ENCODE measurements at regions not wholly inside any gene's neighbourhood (a gene's known extent, or its start where the extent isn't known, plus 50 kb on each side); places are given as distances from the start of the nearest gene placed in this dataset.
"Not testable (repeated sequence)": the region's sequence is repeated elsewhere in the genome, so short reads cannot be mapped to it uniquely, and the experiment has no call there.

GRCh38 chr18:961644-962355 is 57.1 kb downstream of the ADCYAP1 start:
- DNase-seq (ENCODE audit: low spot score): no peak
- intact Hi-C loops (cut with DNase I): no loop called here

GRCh38 chr18:963276-963675 is 58.6 kb downstream of the ADCYAP1 start:
- DNase-seq (ENCODE audit: low spot score): no peak
- intact Hi-C loops (cut with DNase I): no loop called here

- intact Hi-C loops (cut with DNase I): loop anchor here in 1 of 2 donors (2.0 kb wide), 1 partner anchor 269 kb away; no protein-coding TSS in a partner anchor
- no peak for DNase-seq (ENCODE audit: low spot score)
These were observed 61.5 kb downstream of the ADCYAP1 start for GRCh38 chr18:965921-966758.

GRCh38 chr18:966759-967576 is 62.3 kb downstream of the ADCYAP1 start:
- no peak for DNase-seq (ENCODE audit: low spot score)
- intact Hi-C loops (cut with DNase I): loop anchor here in 1 of 2 donors (2.0 kb wide), 1 partner anchor 268 kb away; no protein-coding TSS in a partner anchor

GRCh38 chr18:968910-969309 is 64.2 kb downstream of the ADCYAP1 start:
- intact Hi-C loops (cut with DNase I); DNase-seq (ENCODE audit: low spot score): not testable (repeated sequence)

- intact Hi-C loops (cut with DNase I); DNase-seq (ENCODE audit: low spot score): not testable (repeated sequence)
These were observed 64.6 kb downstream of the ADCYAP1 start for GRCh38 chr18:969311-969710.

- intact Hi-C loops (cut with DNase I); DNase-seq (ENCODE audit: low spot score): not testable (repeated sequence)
These were observed 69.9 kb downstream of the ADCYAP1 start for GRCh38 chr18:974606-975005.

GRCh38 chr18:976393-977128 is 71.9 kb downstream of the ADCYAP1 start:
- intact Hi-C loops (cut with DNase I): not testable (repeated sequence)

GRCh38 chr18:977327-977726 is 72.7 kb downstream of the ADCYAP1 start:
- intact Hi-C loops (cut with DNase I); DNase-seq (ENCODE audit: low spot score): not testable (repeated sequence)

More at GRCh38 chr18:976393-977128, 71.9 kb downstream of the ADCYAP1 start:
- DNase-seq (ENCODE audit: low spot score): not testable (repeated sequence)

GRCh38 chr18:977732-978131 is 73.1 kb downstream of the ADCYAP1 start:
- DNase-seq (ENCODE audit: low spot score); intact Hi-C loops (cut with DNase I): not testable (repeated sequence)

GRCh38 chr18:980586-980985 is 75.9 kb downstream of the ADCYAP1 start:
- DNase-seq (ENCODE audit: low spot score): no peak
- intact Hi-C loops (cut with DNase I): no loop called here

- intact Hi-C loops (cut with DNase I): no loop called here
- DNase-seq (ENCODE audit: low spot score): no peak
These were observed 79.3 kb downstream of the ADCYAP1 start for GRCh38 chr18:984004-984403.

- intact Hi-C loops (cut with DNase I): no loop called here
- no peak for DNase-seq (ENCODE audit: low spot score)
These were observed 80.6 kb downstream of the ADCYAP1 start for GRCh38 chr18:985212-985661.

GRCh38 chr18:986051-986450 is 81.4 kb downstream of the ADCYAP1 start:
- DNase-seq (ENCODE audit: low spot score): no peak
- intact Hi-C loops (cut with DNase I): no loop called here

GRCh38 chr18:986552-986951 is 81.9 kb downstream of the ADCYAP1 start:
- intact Hi-C loops (cut with DNase I): no loop called here
- no peak for DNase-seq (ENCODE audit: low spot score)

- intact Hi-C loops (cut with DNase I): no loop called here
- no peak for DNase-seq (ENCODE audit: low spot score)
These were observed 82.9 kb downstream of the ADCYAP1 start for GRCh38 chr18:987325-988186.

- DNase-seq (ENCODE audit: low spot score): no peak
- intact Hi-C loops (cut with DNase I): no loop called here
These were observed 84.8 kb downstream of the ADCYAP1 start for GRCh38 chr18:989425-989824.

- intact Hi-C loops (cut with DNase I): no loop called here
- no peak for DNase-seq (ENCODE audit: low spot score)
These were observed 85.5 kb downstream of the ADCYAP1 start for GRCh38 chr18:990197-990596.
